SK-N-SH (cell line): ENCODE measurements at regions not wholly inside any gene's neighbourhood (a gene's known extent, or its start where the extent isn't known, plus 50 kb on each side); places are given as distances from the start of the nearest gene placed in this dataset.

Experiments
- CHD2 ChIP-seq: fragments of 150-350 bp; IDR thresholded peaks from 2 replicates; pipeline ENCODE4 v1.6.1; 2018; ENCODE audit warnings: low read length; ENCODE audit not compliant: partially characterized antibody
- EP300 ChIP-seq, 2 experiments: IDR thresholded peaks; 2 replicates each; pipeline versions ENCODE4 v1.4.0 to v1.6.1; 2012; ENCODE audit warnings: borderline replicate concordance in 1 of 2, low read depth in 1 of 2, low read length in 1 of 2
- EZH2phosphoT487 ChIP-seq: fragments of 200-600 bp; sonication (generic); IDR thresholded peaks from 2 replicates; pipeline ENCODE4 v1.6.1; 2017; ENCODE audit warnings: low read depth, mixed run types, mild to moderate bottlenecking, antibody characterized with exemption, moderate library complexity, borderline replicate concordance
- FOXJ3 ChIP-seq: sonication (generic); formaldehyde crosslinking; IDR thresholded peaks from 2 replicates; pipeline ENCODE4 v1.5.1; 2020; ENCODE audit warnings: mild to moderate bottlenecking, missing genetic modification reagents
- FOXM1 ChIP-seq: IDR thresholded peaks from 2 replicates; pipeline ENCODE4 v1.4.0; 2012; ENCODE audit warnings: low read depth, mild to moderate bottlenecking
- GATA2 ChIP-seq: sonication (generic); formaldehyde crosslinking; IDR thresholded peaks from 2 replicates; pipeline ENCODE4 v1.5.0; 2020; ENCODE audit warnings: mild to moderate bottlenecking, missing genetic modification reagents
- IRF3 ChIP-seq: fragments of 150-350 bp; IDR thresholded peaks from 2 replicates; pipeline ENCODE4 v1.6.1; 2016; ENCODE audit warnings: mild to moderate bottlenecking, low read depth, low read length
- JUND ChIP-seq: IDR thresholded peaks from 2 replicates; pipeline ENCODE4 v1.4.0; 2012
- MAX ChIP-seq: IDR thresholded peaks from 2 replicates; pipeline ENCODE4 v1.4.0; 2012; ENCODE audit warnings: low read depth
- MEF2A ChIP-seq: IDR thresholded peaks from 2 replicates; pipeline ENCODE4 v1.4.0; 2012; ENCODE audit warnings: low read depth, borderline replicate concordance
- MXI1 ChIP-seq: IDR thresholded peaks from 2 replicates; pipeline ENCODE4 v1.6.1; 2012; ENCODE audit warnings: mild to moderate bottlenecking, low read depth, low read length, improper control_type of control experiment
- NFIC ChIP-seq: IDR thresholded peaks from 2 replicates; pipeline ENCODE4 v1.4.0; 2012; ENCODE audit warnings: borderline replicate concordance
- PBX3 ChIP-seq: IDR thresholded peaks from 2 replicates; pipeline ENCODE4; 2012
- RCOR1 ChIP-seq: fragments of 150-350 bp; IDR thresholded peaks from 2 replicates; pipeline ENCODE4 v1.6.1; 2017; ENCODE audit warnings: antibody characterized with exemption, low read length
- SMC3 ChIP-seq: IDR thresholded peaks from 2 replicates; pipeline ENCODE4 v1.6.1; 2012; ENCODE audit warnings: low read depth, low read length, improper control_type of control experiment
- TCF12 ChIP-seq: IDR thresholded peaks from 2 replicates; pipeline ENCODE4 v1.4.0; 2012
- TEAD4 ChIP-seq: IDR thresholded peaks from 2 replicates; pipeline ENCODE4 v1.4.0; 2012; ENCODE audit warnings: mild to moderate bottlenecking, borderline replicate concordance; ENCODE audit not compliant: insufficient read depth
- USF1 ChIP-seq: IDR thresholded peaks from 2 replicates; pipeline ENCODE4 v1.4.0; 2012; ENCODE audit warnings: low read depth, borderline replicate concordance
- YY1 ChIP-seq: IDR thresholded peaks from 2 replicates; pipeline ENCODE4 v1.4.0; 2012; ENCODE audit warnings: low read depth, mild to moderate bottlenecking
- ZBTB33 ChIP-seq: IDR thresholded peaks from 2 replicates; pipeline ENCODE4 v1.4.0; 2012; ENCODE audit warnings: low read depth, borderline replicate concordance

- no peak for TF ChIP-seq FOXJ3 (CRISPR knock-in tag)
- peak; percentile 53; the same call in 1 of the 2 replicates for TF ChIP-seq USF1
- no peak for TF ChIP-seq MXI1
- no peak for TF ChIP-seq CHD2
- TF ChIP-seq FOXM1 = peak; percentile 91
- no peak for TF ChIP-seq IRF3
- TF ChIP-seq MEF2A = peak; percentile 56; the same call in 1 of the 2 replicates
- TF ChIP-seq NFIC = peak; percentile 99
- peak; percentile 89 for TF ChIP-seq MAX
- TF ChIP-seq RCOR1 = no peak
- peak; percentile 84 for TF ChIP-seq ZBTB33
- TF ChIP-seq EP300 (IDR thresholded peaks at IDR 0.05; ENCODE audit: borderline replicate concordance in 1 of 2, low read depth in 1 of 2, low read length in 1 of 2) = peak; percentile 25 to 98; a peak in 3 of 4 replicates
- TF ChIP-seq SMC3 = no peak
- TF ChIP-seq TCF12 = peak; percentile 96
- TF ChIP-seq TEAD4 = peak; percentile 91
- no peak for TF ChIP-seq GATA2 (CRISPR knock-in tag)
- TF ChIP-seq EZH2phosphoT487 = no peak
- TF ChIP-seq JUND = peak; percentile 100
- TF ChIP-seq PBX3 = peak; percentile 96
- TF ChIP-seq YY1 = no peak
Observed at GRCh38 chr7:116316838-116317628, 106.7 kb downstream of the TES start (continued).
